NB4 (cell line): ENCODE measurements at regions not wholly inside any gene's neighbourhood (a gene's known extent, or its start where the extent isn't known, plus 50 kb on each side); places are given as distances from the start of the nearest gene placed in this dataset.

ENCODE experiments used
- DNase-seq: peaks from one replicate; pipeline ENCODE4 v3.0.0; 2010; ENCODE audit warnings: low read depth
- H3K4me3 ChIP-seq: one replicate; pipeline ENCODE4 v1.5.1; 2011; ENCODE audit warnings: mild to moderate bottlenecking, low read depth, low read length, moderate library complexity
- MAX ChIP-seq: IDR thresholded peaks from 2 replicates; pipeline ENCODE4 v1.6.1; 2011; ENCODE audit warnings: low read depth, low read length
- MYC ChIP-seq: IDR thresholded peaks from 2 replicates; pipeline ENCODE4 v1.6.1; 2011; ENCODE audit warnings: low read depth, low read length
- POLR2A ChIP-seq: IDR thresholded peaks from 2 replicates; pipeline ENCODE4 v1.6.1; 2011; ENCODE audit warnings: mild to moderate bottlenecking; ENCODE audit not compliant: insufficient read length; ENCODE audit errors: extremely low read depth
- TF ChIP-seq, protein P1 (sequence below): IDR thresholded peaks from one replicate; pipeline ENCODE4 v1.5.1; 2012; ENCODE audit warnings: low read depth, low read length

DNA sequence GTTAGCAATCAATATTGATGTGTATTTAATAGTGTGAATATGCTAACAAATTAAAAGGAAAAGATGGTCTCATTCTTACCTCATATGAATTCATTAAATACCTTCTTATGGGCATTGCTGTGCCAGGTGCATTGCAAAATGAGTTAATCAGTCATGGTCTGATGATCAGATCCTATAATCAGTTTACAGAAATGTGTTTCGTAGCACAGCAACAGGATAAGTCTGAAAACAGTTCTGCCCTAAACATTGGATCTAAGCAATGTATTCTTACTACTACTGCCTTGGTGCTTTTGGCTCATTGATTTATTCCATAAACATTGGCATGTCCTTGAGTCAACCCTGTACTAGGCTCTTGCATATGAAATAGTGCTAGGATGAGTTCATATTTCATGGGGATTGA lies 417.0 kb upstream of the JAG1 start:
- TF ChIP-seq, protein P1, sequence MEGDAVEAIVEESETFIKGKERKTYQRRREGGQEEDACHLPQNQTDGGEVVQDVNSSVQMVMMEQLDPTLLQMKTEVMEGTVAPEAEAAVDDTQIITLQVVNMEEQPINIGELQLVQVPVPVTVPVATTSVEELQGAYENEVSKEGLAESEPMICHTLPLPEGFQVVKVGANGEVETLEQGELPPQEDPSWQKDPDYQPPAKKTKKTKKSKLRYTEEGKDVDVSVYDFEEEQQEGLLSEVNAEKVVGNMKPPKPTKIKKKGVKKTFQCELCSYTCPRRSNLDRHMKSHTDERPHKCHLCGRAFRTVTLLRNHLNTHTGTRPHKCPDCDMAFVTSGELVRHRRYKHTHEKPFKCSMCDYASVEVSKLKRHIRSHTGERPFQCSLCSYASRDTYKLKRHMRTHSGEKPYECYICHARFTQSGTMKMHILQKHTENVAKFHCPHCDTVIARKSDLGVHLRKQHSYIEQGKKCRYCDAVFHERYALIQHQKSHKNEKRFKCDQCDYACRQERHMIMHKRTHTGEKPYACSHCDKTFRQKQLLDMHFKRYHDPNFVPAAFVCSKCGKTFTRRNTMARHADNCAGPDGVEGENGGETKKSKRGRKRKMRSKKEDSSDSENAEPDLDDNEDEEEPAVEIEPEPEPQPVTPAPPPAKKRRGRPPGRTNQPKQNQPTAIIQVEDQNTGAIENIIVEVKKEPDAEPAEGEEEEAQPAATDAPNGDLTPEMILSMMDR = no peak
- no peak for TF ChIP-seq MYC
- no peak for TF ChIP-seq MAX
- TF ChIP-seq POLR2A = no peak
- H3K4me3 ChIP-seq = no peak overlapping the region
- no peak for DNase-seq

GRCh38 chr20:11091511-11091910 lies 417.7 kb upstream of the JAG1 start:
- no peak for TF ChIP-seq MYC
- TF ChIP-seq, protein P1 = no peak
- DNase-seq = no peak
- no peak overlapping the region for H3K4me3 ChIP-seq

DNA sequence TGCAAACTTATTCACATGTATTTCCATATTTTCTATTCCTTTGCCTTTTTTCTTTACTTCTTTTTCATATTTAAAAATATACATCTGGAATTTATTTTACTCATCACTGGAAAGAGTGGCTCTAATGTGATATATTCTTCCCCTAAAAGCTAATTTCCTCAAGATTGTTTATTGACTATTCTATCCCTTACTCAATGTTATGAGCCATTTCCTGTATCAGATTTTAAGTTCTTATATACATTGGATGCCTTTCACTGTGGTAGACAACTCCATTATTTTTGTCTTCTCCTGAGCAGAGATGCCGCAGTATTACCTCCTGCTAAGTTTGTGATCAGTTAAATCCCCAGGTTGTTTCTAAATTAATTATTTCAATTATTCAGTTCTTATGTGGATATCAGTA lies 418.4 kb upstream of the JAG1 start:
- TF ChIP-seq, protein P1 = no peak
- no peak for TF ChIP-seq MAX
- no peak for TF ChIP-seq POLR2A
- no peak for TF ChIP-seq MYC
- H3K4me3 ChIP-seq = no peak overlapping the region
- DNase-seq = no peak

DNA sequence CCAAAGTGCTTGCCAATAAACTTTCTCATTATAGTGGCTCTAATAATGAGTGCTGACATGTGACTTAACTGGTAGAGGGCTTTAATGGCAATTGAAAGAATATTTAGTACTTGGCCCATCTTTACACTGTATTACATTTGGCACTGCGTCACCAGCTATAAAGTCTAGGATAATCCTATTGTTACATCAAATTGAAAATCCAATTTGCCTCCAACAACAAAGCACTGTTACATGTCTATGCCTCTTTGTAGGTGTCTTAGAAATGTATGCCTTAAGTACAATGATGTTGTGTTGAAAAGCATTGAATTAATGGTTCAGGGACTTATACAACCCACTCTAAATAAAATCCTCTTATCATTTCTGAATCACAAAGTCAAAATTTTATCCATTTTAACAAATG lies 420.4 kb upstream of the JAG1 start:
- DNase-seq = no peak
- TF ChIP-seq, protein P1 = no peak
- TF ChIP-seq POLR2A (no peak), MYC (no peak), MAX (no peak)
- no peak overlapping the region for H3K4me3 ChIP-seq

GRCh38 chr20:11094711-11095110 lies 420.9 kb upstream of the JAG1 start:
- no peak for DNase-seq
- H3K4me3 ChIP-seq = no peak overlapping the region

More at GRCh38 chr20:11094711-11095110, 420.9 kb upstream of the JAG1 start:
- TF ChIP-seq, protein P1 = no peak
- no peak for TF ChIP-seq POLR2A
- no peak for TF ChIP-seq MYC
- TF ChIP-seq MAX = no peak
